ENCODE measurements at regions not wholly inside any gene's neighbourhood (a gene's known extent, or its start where the extent isn't known, plus 50 kb on each side); places are given as distances from the start of the nearest gene placed in this dataset.
"Not testable (repeated sequence)": the region's sequence is repeated elsewhere in the genome, so short reads cannot be mapped to it uniquely, and the experiment has no call there.

DNA sequence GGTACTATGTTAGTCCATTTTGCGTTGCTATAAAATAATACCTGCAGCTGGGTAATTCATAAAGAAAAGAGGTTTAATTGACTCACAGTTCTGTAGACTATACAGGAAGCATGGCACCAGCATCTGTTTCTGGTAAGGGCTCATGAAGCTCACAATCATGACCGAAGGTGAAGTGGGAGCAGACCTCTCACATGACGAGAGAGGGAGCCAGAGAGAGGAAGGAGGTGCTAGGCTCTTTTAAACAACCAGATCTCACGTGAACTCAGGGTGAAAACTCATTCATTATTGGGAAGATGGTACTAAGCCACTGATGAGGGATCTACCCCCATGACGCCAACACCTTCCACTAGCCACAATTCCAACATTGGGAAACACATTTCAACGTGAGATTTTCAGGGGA is 301.7 kb upstream of the MDFIC2 start:
- TF ChIP-seq, protein P1, sequence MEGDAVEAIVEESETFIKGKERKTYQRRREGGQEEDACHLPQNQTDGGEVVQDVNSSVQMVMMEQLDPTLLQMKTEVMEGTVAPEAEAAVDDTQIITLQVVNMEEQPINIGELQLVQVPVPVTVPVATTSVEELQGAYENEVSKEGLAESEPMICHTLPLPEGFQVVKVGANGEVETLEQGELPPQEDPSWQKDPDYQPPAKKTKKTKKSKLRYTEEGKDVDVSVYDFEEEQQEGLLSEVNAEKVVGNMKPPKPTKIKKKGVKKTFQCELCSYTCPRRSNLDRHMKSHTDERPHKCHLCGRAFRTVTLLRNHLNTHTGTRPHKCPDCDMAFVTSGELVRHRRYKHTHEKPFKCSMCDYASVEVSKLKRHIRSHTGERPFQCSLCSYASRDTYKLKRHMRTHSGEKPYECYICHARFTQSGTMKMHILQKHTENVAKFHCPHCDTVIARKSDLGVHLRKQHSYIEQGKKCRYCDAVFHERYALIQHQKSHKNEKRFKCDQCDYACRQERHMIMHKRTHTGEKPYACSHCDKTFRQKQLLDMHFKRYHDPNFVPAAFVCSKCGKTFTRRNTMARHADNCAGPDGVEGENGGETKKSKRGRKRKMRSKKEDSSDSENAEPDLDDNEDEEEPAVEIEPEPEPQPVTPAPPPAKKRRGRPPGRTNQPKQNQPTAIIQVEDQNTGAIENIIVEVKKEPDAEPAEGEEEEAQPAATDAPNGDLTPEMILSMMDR (IDR thresholded peaks at IDR 0.05) = no peak
- Histone ChIP-seq H3K36me3 (no peaks in the 10 kb centered on the region), H3K9me3 (no peaks in the 10 kb centered on the region), H3K4me3 (no peak overlapping the region), H3K27ac (no peak overlapping the region), H3K27me3 (no peaks in the 10 kb centered on the region), H3K4me1 (no peaks in the 10 kb centered on the region)
- DNase-seq = no peak

DNA sequence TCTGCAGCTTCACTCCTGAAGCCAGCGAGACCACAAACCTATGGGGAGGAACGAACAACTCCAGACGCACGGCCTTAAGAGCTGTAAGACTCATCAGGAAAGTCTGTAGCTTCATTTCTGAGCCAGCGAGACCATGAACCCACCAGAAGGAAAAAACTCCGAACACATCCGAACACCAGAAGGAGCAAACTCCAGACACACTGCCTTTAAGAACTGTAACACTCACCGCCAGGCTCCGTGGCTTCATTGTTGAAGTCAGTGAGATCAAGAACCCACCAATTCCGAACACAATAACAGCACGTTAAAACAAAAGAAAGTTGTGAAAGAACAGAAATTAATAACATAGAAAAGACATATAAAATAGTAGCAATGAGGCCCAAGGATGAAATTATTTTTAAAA is 300.5 kb upstream of the MDFIC2 start:
- TF ChIP-seq, protein P1 (IDR thresholded peaks at IDR 0.05) = no peak
- TF ChIP-seq POLR2A (IDR thresholded peaks at IDR 0.05) = no peak
- no peak for DNase-seq
- H3K4me1 ChIP-seq = no peaks in the 10 kb centered on the region
- H3K27me3 ChIP-seq = no peaks in the 10 kb centered on the region
- no peaks in the 10 kb centered on the region for H3K36me3 ChIP-seq
- no peaks in the 10 kb centered on the region for H3K9me3 ChIP-seq
- H3K27ac ChIP-seq = no peak overlapping the region
- no peak overlapping the region for H3K4me3 ChIP-seq

DNA sequence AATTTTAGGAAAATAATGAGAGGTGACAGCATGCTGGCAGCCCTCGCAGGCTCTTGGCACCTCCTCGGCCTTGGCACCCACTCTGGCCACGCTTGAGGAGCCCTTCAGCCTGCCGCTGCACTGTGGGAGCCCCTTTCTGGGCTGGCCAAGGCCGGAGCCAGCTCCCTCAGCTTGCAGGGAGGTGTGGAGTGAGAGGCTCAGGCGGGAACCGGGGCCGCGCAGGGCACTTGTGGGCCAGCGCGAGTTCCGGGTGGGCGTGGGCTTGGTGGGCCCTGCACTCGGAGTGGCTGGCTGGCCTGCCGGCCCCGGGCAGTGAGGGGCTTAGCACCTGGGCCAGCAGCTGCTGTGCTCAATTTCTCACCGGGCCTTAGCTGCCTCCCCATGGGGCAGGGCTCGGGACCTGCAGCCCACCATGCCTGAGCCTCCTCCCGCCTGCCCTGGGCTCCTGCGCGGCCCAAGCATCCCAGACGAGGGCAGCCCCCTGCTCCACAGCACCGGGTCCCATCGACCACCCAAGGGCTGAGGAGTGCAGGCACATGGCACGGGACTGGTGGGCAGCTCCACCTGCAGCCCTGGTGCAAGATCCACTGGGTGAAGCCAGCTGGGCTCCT is 299.3 kb upstream of the MDFIC2 start:
- not testable (repeated sequence) for H3K27ac ChIP-seq, H3K9me3 ChIP-seq, H3K4me1 ChIP-seq, H3K4me3 ChIP-seq, DNase-seq, H3K36me3 ChIP-seq, H3K27me3 ChIP-seq

DNA sequence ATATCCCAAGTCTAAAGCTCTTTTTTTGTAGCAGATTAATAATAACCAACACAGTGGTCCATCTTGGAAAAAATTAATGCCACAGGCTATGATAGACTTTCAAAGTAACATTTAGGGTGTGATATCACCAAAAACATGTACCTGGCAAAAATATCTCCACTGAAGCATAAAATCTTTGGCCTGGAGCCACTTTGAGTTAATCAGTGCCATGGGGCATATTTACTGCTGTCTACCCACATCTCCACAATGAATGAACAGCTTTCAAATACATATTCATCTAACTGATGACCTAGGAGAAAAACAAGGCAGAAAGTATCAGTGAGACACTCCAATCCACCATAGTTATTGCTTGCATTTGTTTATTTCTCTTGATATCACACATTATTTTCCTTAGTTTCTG is 296.0 kb upstream of the MDFIC2 start:
- TF ChIP-seq, protein P1 (IDR thresholded peaks at IDR 0.05) = no peak
- TF ChIP-seq POLR2A (IDR thresholded peaks at IDR 0.05) = no peak

DNA sequence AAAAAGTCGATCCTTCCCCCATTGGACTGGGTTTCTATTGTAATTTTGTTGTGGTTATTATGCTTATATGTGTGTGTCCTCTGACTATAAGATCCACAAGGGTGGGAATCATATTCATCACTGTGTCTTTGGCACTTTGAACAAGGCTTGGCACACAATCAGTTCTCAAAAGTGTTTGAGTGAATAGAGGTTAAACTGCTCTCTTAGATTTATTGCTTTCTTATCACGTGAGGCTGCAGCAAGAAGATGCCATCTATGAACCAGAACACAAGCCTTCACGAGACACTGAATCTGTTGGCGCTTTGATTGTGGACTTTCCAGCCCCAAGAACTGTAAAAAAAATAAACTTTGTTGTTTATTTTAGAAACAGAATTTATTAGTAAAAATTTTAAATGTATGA is 295.0 kb upstream of the MDFIC2 start:
- H3K27me3 ChIP-seq = no peaks in the 10 kb centered on the region
- no peaks in the 10 kb centered on the region for H3K9me3 ChIP-seq
- H3K4me3 ChIP-seq = no peak overlapping the region
- TF ChIP-seq, protein P1 (IDR thresholded peaks at IDR 0.05) = no peak
- TF ChIP-seq POLR2A (IDR thresholded peaks at IDR 0.05) = no peak
- H3K27ac ChIP-seq = no peak overlapping the region
- H3K36me3 ChIP-seq = no peaks in the 10 kb centered on the region
- H3K4me1 ChIP-seq = no peaks in the 10 kb centered on the region
- no peak for DNase-seq

More for the DNA sequence above, 296.0 kb upstream of the MDFIC2 start:
- H3K27ac ChIP-seq = no peak overlapping the region
- no peaks in the 10 kb centered on the region for H3K9me3 ChIP-seq
- no peaks in the 10 kb centered on the region for H3K4me1 ChIP-seq
- H3K36me3 ChIP-seq = no peaks in the 10 kb centered on the region
- no peaks in the 10 kb centered on the region for H3K27me3 ChIP-seq
- no peak overlapping the region for H3K4me3 ChIP-seq
- no peak for DNase-seq

DNA sequence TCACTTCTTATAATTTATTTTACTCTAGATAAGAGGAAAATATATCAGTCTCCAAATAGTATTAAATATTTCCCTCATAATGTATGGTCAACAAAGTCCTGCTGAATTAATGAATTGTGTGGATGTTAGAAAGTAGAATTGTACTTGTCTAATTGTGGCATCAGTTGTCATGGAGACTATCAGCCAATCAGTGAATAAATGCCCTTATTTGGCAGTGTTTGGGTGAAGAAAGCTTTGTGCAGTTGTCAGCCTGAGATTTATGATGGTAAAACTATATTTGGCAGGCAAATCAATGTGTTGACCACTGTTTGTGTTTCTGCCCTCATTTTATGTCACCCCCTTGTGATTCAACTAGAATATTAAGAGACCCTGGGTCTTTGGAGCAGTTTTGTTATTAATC is 293.6 kb upstream of the MDFIC2 start:
- no peak for DNase-seq
- no peak overlapping the region for H3K27ac ChIP-seq
- H3K9me3 ChIP-seq = no peaks in the 10 kb centered on the region
- no peak overlapping the region for H3K4me3 ChIP-seq
- H3K27me3 ChIP-seq = no peaks in the 10 kb centered on the region
- H3K36me3 ChIP-seq = no peaks in the 10 kb centered on the region
- TF ChIP-seq, protein P1 (IDR thresholded peaks at IDR 0.05) = no peak
- no peak for TF ChIP-seq POLR2A (IDR thresholded peaks at IDR 0.05)
- H3K4me1 ChIP-seq = no peaks in the 10 kb centered on the region

Data from Peyer's patch (tissue), 4 donors.